PC-3 (cell line): ENCODE measurements at regions not wholly inside any gene's neighbourhood (a gene's known extent, or its start where the extent isn't known, plus 50 kb on each side); places are given as distances from the start of the nearest gene placed in this dataset.
"Not testable (repeated sequence)": the region's sequence is repeated elsewhere in the genome, so short reads cannot be mapped to it uniquely, and the experiment has no call there.

Source experiments
- ATAC-seq: fragments of 200-7000 bp; cut with Tn5 transposase; 2 replicates; pipeline ENCODE4 v1.9.1; 2020; ENCODE audit warnings: mild to moderate bottlenecking, moderate library complexity
- BruUV-seq: library from RNA; stranded (reverse); fragments of 400-500 nt; replicated peaks from 2 replicates; lab custom pipeline; 2021; lab: Mats Ljungman, UMichigan
- CTCF ChIA-PET: fragments of 300-600 bp; sonication (Branson Sonifier 250); formaldehyde crosslinking; loops from one replicate; lab custom pipeline; 2022; ENCODE audit warnings: antibody characterized with exemption; lab: Charles Lee
- POLR2A ChIA-PET: fragments of 300-600 bp; sonication (Branson Sonifier 250); formaldehyde crosslinking; loops from one replicate; lab custom pipeline; 2022; ENCODE audit warnings: antibody characterized with exemption; ENCODE audit not compliant: unreplicated experiment; lab: Charles Lee
- DNase-seq: peaks from one replicate; pipeline ENCODE4 v3.0.0-alpha.2; 2015
- H2AFZ ChIP-seq: fragments of 300-600 bp; sonication (generic); 2 replicates; pipeline ENCODE4 v1.6.0; 2016; ENCODE audit warnings: antibody characterized with exemption, low read length
- H3F3A ChIP-seq: fragments of 300-600 bp; sonication (generic); one replicate; pipeline ENCODE4 v1.6.0; 2017; ENCODE audit warnings: antibody characterized with exemption, low read length, control low read depth, mild to moderate bottlenecking; ENCODE audit not compliant: unreplicated experiment
- H3K27ac ChIP-seq: fragments of 300-600 bp; sonication (generic); 2 replicates; pipeline ENCODE4 v1.5.1; 2016; ENCODE audit warnings: mild to moderate bottlenecking, low read length
- H3K27me3 ChIP-seq: fragments of 300-600 bp; sonication (generic); 2 replicates; pipeline ENCODE4 v1.6.1; 2016; ENCODE audit warnings: low read length, mixed read lengths
- H3K36me3 ChIP-seq: fragments of 300-600 bp; sonication (generic); 2 replicates; pipeline ENCODE4 v1.6.1; 2016; ENCODE audit warnings: low read depth, mixed run types, low read length, mixed read lengths
- H3K4me1 ChIP-seq: fragments of 300-600 bp; sonication (generic); 2 replicates; pipeline ENCODE4 v1.5.1; 2016; ENCODE audit warnings: low read length; ENCODE audit not compliant: insufficient read depth
- H3K4me2 ChIP-seq: fragments of 300-600 bp; sonication (generic); 2 replicates; pipeline ENCODE4 v1.6.0; 2016; ENCODE audit warnings: low read length
- H3K4me3 ChIP-seq: fragments of 300-600 bp; sonication (generic); 2 replicates; pipeline ENCODE4 v1.5.1; 2016; ENCODE audit warnings: mild to moderate bottlenecking, low read length, mixed read lengths
- H3K79me2 ChIP-seq: fragments of 300-600 bp; sonication (generic); 2 replicates; pipeline ENCODE4 v1.6.1; 2017; ENCODE audit warnings: low read length, mixed read lengths
- H3K9ac ChIP-seq: fragments of 300-600 bp; sonication (generic); 2 replicates; pipeline ENCODE4 v1.6.0; 2016; ENCODE audit warnings: mild to moderate bottlenecking, low read length
- H3K9me2 ChIP-seq: fragments of 300-600 bp; sonication (generic); replicated peaks from 2 replicates; pipeline ENCODE4 v1.6.1; 2016; ENCODE audit warnings: mixed run types, low read length, mixed read lengths
- H3K9me3 ChIP-seq: fragments of 300-600 bp; sonication (generic); 2 replicates; pipeline ENCODE4 v1.6.1; 2016; ENCODE audit warnings: low read length, mixed read lengths
- H4K20me1 ChIP-seq: fragments of 300-600 bp; sonication (generic); 2 replicates; pipeline ENCODE4 v1.6.1; 2016; ENCODE audit warnings: low read length, mixed read lengths
- EZH2 ChIP-seq: fragments of 300-600 bp; sonication (generic); IDR thresholded peaks from one replicate; pipeline ENCODE4 v1.6.1; 2017; ENCODE audit warnings: antibody characterized with exemption, mild to moderate bottlenecking, low read length; ENCODE audit not compliant: unreplicated experiment
- EZH2phosphoT487 ChIP-seq: fragments of 300-600 bp; sonication (generic); IDR thresholded peaks from 2 replicates; pipeline ENCODE4 v1.6.1; 2018; ENCODE audit warnings: mild to moderate bottlenecking, antibody characterized with exemption, low read length, borderline replicate concordance
- intact Hi-C: fragments of 100-400 bp; cut with micrococcal nuclease; formaldehyde crosslinking; loops from 2 replicates; pipeline ENCODE4 v1.9.0; 2023
- TF ChIP-seq, protein P1 (sequence below): fragments of 300-600 bp; sonication (generic); conservative IDR thresholded peaks from 2 replicates; pipeline ENCODE4 v1.5.1; 2017; ENCODE audit warnings: antibody characterized with exemption, low read depth, mild to moderate bottlenecking, low read length

DNA sequence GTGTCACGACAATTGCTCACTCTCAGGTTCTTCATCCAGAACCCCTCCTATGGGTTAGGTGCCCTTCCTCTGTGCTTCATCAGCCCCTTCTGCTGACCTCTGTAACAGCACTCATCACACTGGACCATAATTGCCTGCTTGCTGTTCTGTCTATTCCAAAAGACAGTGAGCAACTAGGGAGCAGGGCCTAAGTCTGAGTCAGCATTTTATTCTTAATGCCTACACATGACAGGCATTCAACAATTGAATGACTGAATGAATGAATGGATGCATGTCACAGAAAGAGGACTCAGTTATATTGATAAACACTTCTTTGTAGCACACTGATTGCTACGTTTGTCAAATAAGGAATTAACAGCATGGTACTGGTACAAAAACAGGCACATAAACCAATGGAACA lies 317.0 kb downstream of the ZIC3 start:
- CTCF ChIA-PET, result no interaction called here
- ATAC-seq (no peak), DNase-seq (no peak)
- Histone ChIP-seq H3K4me1 (no peaks in the 10 kb centered on the region), H3F3A (no peaks in the 10 kb centered on the region), H3K36me3 (no peaks in the 10 kb centered on the region), H3K9ac (no peak overlapping the region), H3K27me3 (no peaks in the 10 kb centered on the region), H3K79me2 (no peaks in the 10 kb centered on the region), H3K9me2 (no peaks in the 10 kb centered on the region), H3K27ac (no peak overlapping the region), H4K20me1 (no peaks in the 10 kb centered on the region), H3K9me3 (no peaks in the 10 kb centered on the region), H3K4me3 (no peak overlapping the region), H2AFZ (no peak overlapping the region), H3K4me2 (no peak overlapping the region)
- intact Hi-C loops, result no loop called here
- TF ChIP-seq EZH2 (no peak), EZH2phosphoT487 (no peak)
- TF ChIP-seq, protein P1, sequence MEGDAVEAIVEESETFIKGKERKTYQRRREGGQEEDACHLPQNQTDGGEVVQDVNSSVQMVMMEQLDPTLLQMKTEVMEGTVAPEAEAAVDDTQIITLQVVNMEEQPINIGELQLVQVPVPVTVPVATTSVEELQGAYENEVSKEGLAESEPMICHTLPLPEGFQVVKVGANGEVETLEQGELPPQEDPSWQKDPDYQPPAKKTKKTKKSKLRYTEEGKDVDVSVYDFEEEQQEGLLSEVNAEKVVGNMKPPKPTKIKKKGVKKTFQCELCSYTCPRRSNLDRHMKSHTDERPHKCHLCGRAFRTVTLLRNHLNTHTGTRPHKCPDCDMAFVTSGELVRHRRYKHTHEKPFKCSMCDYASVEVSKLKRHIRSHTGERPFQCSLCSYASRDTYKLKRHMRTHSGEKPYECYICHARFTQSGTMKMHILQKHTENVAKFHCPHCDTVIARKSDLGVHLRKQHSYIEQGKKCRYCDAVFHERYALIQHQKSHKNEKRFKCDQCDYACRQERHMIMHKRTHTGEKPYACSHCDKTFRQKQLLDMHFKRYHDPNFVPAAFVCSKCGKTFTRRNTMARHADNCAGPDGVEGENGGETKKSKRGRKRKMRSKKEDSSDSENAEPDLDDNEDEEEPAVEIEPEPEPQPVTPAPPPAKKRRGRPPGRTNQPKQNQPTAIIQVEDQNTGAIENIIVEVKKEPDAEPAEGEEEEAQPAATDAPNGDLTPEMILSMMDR, result no peak
- BruUV-seq, result no TSS peak
- POLR2A ChIA-PET, result no interaction called here

DNA sequence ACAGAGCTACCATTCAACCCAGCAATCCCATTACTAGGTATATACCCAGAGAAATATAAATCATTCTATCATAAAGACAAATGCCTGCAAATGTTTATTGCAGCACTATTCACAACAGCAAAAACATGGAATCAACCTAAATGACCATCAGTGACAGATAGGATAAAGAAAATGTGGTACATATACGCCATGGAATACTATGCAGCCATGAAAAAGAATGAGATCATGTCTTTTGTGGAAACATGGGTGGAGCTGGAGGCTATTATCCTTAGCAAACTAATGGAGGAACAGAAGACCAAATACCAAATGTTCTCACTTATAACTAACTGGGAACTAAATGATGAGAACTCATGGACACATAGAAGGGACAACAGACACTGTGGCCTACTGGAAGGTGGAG lies 318.9 kb downstream of the ZIC3 start:
- H3K4me2 ChIP-seq, POLR2A ChIA-PET, BruUV-seq, CTCF ChIA-PET, intact Hi-C loops, H3K9ac ChIP-seq, H3K9me2 ChIP-seq, H3K36me3 ChIP-seq, DNase-seq, H3K79me2 ChIP-seq, H3K4me3 ChIP-seq, H3K9me3 ChIP-seq, H2AFZ ChIP-seq, H3K27ac ChIP-seq, H3K4me1 ChIP-seq, H4K20me1 ChIP-seq, H3K27me3 ChIP-seq, ATAC-seq, H3F3A ChIP-seq: not testable (repeated sequence)

DNA sequence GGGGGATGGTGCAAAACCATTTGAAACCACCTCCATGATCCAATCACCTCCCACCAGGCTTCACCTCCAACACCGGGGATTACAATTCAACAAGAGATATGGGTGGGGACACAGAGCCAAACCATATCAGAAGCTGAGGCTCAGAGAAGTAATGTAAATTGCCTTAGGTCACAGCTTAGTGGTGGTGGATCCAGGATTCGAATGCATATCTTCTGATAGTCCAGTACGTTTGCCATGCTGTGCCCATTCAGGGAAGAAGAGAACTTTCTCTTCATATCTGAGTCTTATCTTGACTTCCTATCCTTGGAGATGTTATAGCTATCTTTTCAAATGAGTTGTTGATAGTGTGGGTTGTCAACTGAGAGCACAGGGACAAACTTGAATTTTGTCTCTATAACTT lies 325.5 kb downstream of the ZIC3 start:
- no peak for ATAC-seq
- H3K79me2 ChIP-seq, result no peaks in the 10 kb centered on the region
- TF ChIP-seq, protein P1, result no peak
- TF ChIP-seq EZH2phosphoT487, result no peak
- no peak for TF ChIP-seq EZH2
- H3K4me3 ChIP-seq, result no peak overlapping the region
- no peaks in the 10 kb centered on the region for H3K36me3 ChIP-seq
- H3K4me2 ChIP-seq, result no peak overlapping the region
- intact Hi-C loops, result no loop called here
- H3F3A ChIP-seq, result no peaks in the 10 kb centered on the region
- H2AFZ ChIP-seq, result no peak overlapping the region
- no TSS peak for BruUV-seq
- no peak overlapping the region for H3K27ac ChIP-seq
- H3K9me2 ChIP-seq, result no peaks in the 10 kb centered on the region
- no peaks in the 10 kb centered on the region for H3K4me1 ChIP-seq
- CTCF ChIA-PET, result no interaction called here
- H3K9me3 ChIP-seq, result no peaks in the 10 kb centered on the region
- no peak overlapping the region for H3K9ac ChIP-seq
- DNase-seq, result no peak
- H4K20me1 ChIP-seq, result no peaks in the 10 kb centered on the region
- POLR2A ChIA-PET, result no interaction called here
- no peaks in the 10 kb centered on the region for H3K27me3 ChIP-seq
